HepG2 (cell line): ENCODE measurements at regions not wholly inside any gene's neighbourhood (a gene's known extent, or its start where the extent isn't known, plus 50 kb on each side); places are given as distances from the start of the nearest gene placed in this dataset.

Experiments
- ATAC-seq: fragments of 200-7000 bp; cut with Tn5 transposase; 3 replicates; pipeline ENCODE4 v1.9.1; 2020; ENCODE audit warnings: mild to moderate bottlenecking, moderate library complexity
- BruUV-seq: library from RNA; stranded (reverse); fragments of 400-500 nt; replicated peaks from 2 replicates; lab custom pipeline; 2021; lab: Mats Ljungman, UMichigan
- CTCF ChIA-PET: fragments of 300-600 bp; formaldehyde crosslinking; extraction: SDS; loops from one replicate; lab custom pipeline; 2021; ENCODE audit warnings: low total read pairs, inconsistent platforms, low intra/inter-chr PET ratio; lab: Yijun Ruan, JAX
- POLR2A ChIA-PET: fragments of 350-600 bp; sonication (Branson Sonifier 250); formaldehyde crosslinking; loops from one replicate; lab custom pipeline; 2020; ENCODE audit warnings: antibody characterized with exemption, inconsistent platforms; lab: Yijun Ruan, JAX
- DNase-seq: peaks from one replicate; pipeline ENCODE4 v3.0.0-alpha.2; 2015; ENCODE audit warnings: low spot score
- FAIRE-seq: peaks from 3 replicates; lab custom pipeline; 2011; peaks lifted over from hg19 to GRCh38; lab: Jason Lieb, UNC
- H2AFZ ChIP-seq: one replicate; pipeline ENCODE4 v1.6.1; 2011; ENCODE audit warnings: low read length, inconsistent platforms
- H3K27ac ChIP-seq: fragments of 300-600 bp; 3 replicates; pipeline ENCODE4 v1.8.0; 2011; ENCODE audit warnings: mixed run types, mild to moderate bottlenecking, mixed read lengths, low read length, inconsistent platforms; ENCODE audit not compliant: insufficient read depth; ENCODE audit errors: extremely low read length
- H3K27me3 ChIP-seq, 2 experiments: fragments of 200-600 bp in 1 of 2; 2 replicates in 1 of 2; 3 replicates in 1 of 2; pipeline versions ENCODE4 v1.6.0 to v1.8.0; 2011; ENCODE audit warnings: low read length in 2 of 2, mild to moderate bottlenecking in 2 of 2, moderate library complexity in 2 of 2, inconsistent platforms in 1 of 2; ENCODE audit not compliant: insufficient read depth in 2 of 2, control insufficient read depth in 1 of 2
- H3K36me3 ChIP-seq, 2 experiments: fragments of 200-600 bp in 1 of 2; replicated peaks in 1 of 2; 2 replicates in 1 of 2; 3 replicates in 1 of 2; pipeline versions ENCODE4 v1.5.1 to v1.8.0; 2011; ENCODE audit warnings: low read length in 2 of 2, inconsistent platforms in 1 of 2; ENCODE audit not compliant: insufficient read depth in 2 of 2, control insufficient read depth in 1 of 2
- H3K4me1 ChIP-seq: 2 replicates; pipeline ENCODE4 v1.5.1; 2012; ENCODE audit warnings: low read length, inconsistent platforms; ENCODE audit not compliant: insufficient read depth
- H3K4me2 ChIP-seq: 2 replicates; pipeline ENCODE4 v1.6.0; 2011; ENCODE audit warnings: low read depth, low read length, inconsistent platforms
- H3K4me3 ChIP-seq, 3 experiments: fragments of 200-600 bp in 1 of 3; sonication (generic), shearing (Covaris generic) in 1 of 3; replicated peaks in 1 of 3; 2 replicates each; pipeline ENCODE4 v1.5.1; 2011 to 2016; ENCODE audit warnings: low read length in 3 of 3, inconsistent platforms in 2 of 3, low read depth in 2 of 3, mild to moderate bottlenecking in 2 of 3, control low read depth in 1 of 3, mixed read lengths in 1 of 3; ENCODE audit not compliant: insufficient read depth in 1 of 3
- H3K79me2 ChIP-seq: one replicate; pipeline ENCODE4 v1.6.1; 2011; ENCODE audit warnings: low read length, inconsistent platforms; ENCODE audit not compliant: insufficient read depth
- H3K9ac ChIP-seq: 2 replicates; pipeline ENCODE4 v1.6.0; 2011; ENCODE audit warnings: mild to moderate bottlenecking, low read depth, low read length, inconsistent platforms; ENCODE audit not compliant: insufficient read depth
- H3K9me3 ChIP-seq: 2 replicates; pipeline ENCODE4 v1.5.1; 2012; ENCODE audit warnings: mild to moderate bottlenecking, low read length
- H4K20me1 ChIP-seq: 2 replicates; pipeline ENCODE4 v1.6.0; 2011; ENCODE audit warnings: inconsistent platforms, mild to moderate bottlenecking, low read length, moderate library complexity; ENCODE audit not compliant: insufficient read depth
- CREBL2 ChIP-seq: sonication (generic); formaldehyde crosslinking; IDR thresholded peaks from 2 replicates; pipeline ENCODE4 v1.8.1; 2023; ENCODE audit warnings: missing genetic modification reagents, mild to moderate bottlenecking, borderline replicate concordance
- HMG20A ChIP-seq: IDR thresholded peaks from 2 replicates; pipeline ENCODE4 v1.6.1; 2016; ENCODE audit warnings: borderline replicate concordance
- HNRNPL ChIP-seq: fragments of 200-400 bp; formaldehyde crosslinking; IDR thresholded peaks from 2 replicates; pipeline ENCODE4 v1.6.1; 2017; ENCODE audit warnings: mild to moderate bottlenecking, low read depth, low read length
- KDM1A ChIP-seq: IDR thresholded peaks from 2 replicates; pipeline ENCODE4 v1.6.1; 2016; ENCODE audit warnings: missing compliant biosample characterization
- KLF6 ChIP-seq: IDR thresholded peaks from 2 replicates; pipeline ENCODE4 v1.8.0; 2016; ENCODE audit warnings: missing biosample characterization, missing genetic modification reagents
- PHF20 ChIP-seq: sonication (generic); formaldehyde crosslinking; IDR thresholded peaks from 2 replicates; pipeline ENCODE4 v1.5.0; 2020; ENCODE audit warnings: mild to moderate bottlenecking, missing genetic modification reagents
- POLR2AphosphoS2 ChIP-seq: IDR thresholded peaks from 2 replicates; pipeline ENCODE4 v1.6.1; 2011; ENCODE audit warnings: low read depth, low read length, improper control_type of control experiment
- RAD51 ChIP-seq: fragments of 450-650 bp; IDR thresholded peaks from 2 replicates; pipeline ENCODE4 v1.6.1; 2016; ENCODE audit warnings: borderline replicate concordance
- SNRNP70 ChIP-seq: fragments of 200-400 bp; formaldehyde crosslinking; IDR thresholded peaks from 2 replicates; pipeline ENCODE4 v1.6.1; 2017; ENCODE audit warnings: mild to moderate bottlenecking, low read depth, low read length, moderate library complexity
- SP2 ChIP-seq: sonication (generic); formaldehyde crosslinking; IDR thresholded peaks from 2 replicates; pipeline ENCODE4 v1.5.1; 2020; ENCODE audit warnings: mild to moderate bottlenecking, missing genetic modification reagents
- TBX3 ChIP-seq: fragments of 450-650 bp; IDR thresholded peaks from 2 replicates; pipeline ENCODE4 v1.6.1; 2017; ENCODE audit warnings: antibody characterized with exemption, mild to moderate bottlenecking, inconsistent platforms, borderline replicate concordance
- TEAD3 ChIP-seq: optimal IDR thresholded peaks from 2 replicates; pipeline ENCODE3; 2016; ENCODE audit warnings: borderline replicate concordance
- ZMYM4 ChIP-seq: sonication (generic); formaldehyde crosslinking; IDR thresholded peaks from 2 replicates; pipeline ENCODE4 v1.8.1; 2023; ENCODE audit warnings: mild to moderate bottlenecking, missing genetic modification reagents
- ZNF124 ChIP-seq: sonication (generic); formaldehyde crosslinking; IDR thresholded peaks from 2 replicates; pipeline ENCODE4 v1.4.0; 2020; ENCODE audit warnings: missing genetic modification reagents
- ZNF225 ChIP-seq: sonication (generic); formaldehyde crosslinking; IDR thresholded peaks from 2 replicates; pipeline ENCODE4 v1.4.0; 2020; ENCODE audit warnings: mild to moderate bottlenecking, missing genetic modification reagents
- ZNF546 ChIP-seq: sonication (generic); formaldehyde crosslinking; conservative IDR thresholded peaks from 2 replicates; pipeline ENCODE4 v1.8.1; 2023; ENCODE audit warnings: mild to moderate bottlenecking, missing genetic modification reagents
- ZNF672 ChIP-seq: sonication (generic); formaldehyde crosslinking; IDR thresholded peaks from 2 replicates; pipeline ENCODE4 v1.8.1; 2022; ENCODE audit warnings: missing genetic modification reagents
- ZNF710 ChIP-seq: sonication (generic); formaldehyde crosslinking; IDR thresholded peaks from 2 replicates; pipeline ENCODE4 v1.5.0; 2020; ENCODE audit warnings: mild to moderate bottlenecking, missing genetic modification reagents, borderline replicate concordance
- ZNF747 ChIP-seq: sonication (generic); formaldehyde crosslinking; IDR thresholded peaks from 2 replicates; pipeline ENCODE4 v1.8.1; 2023; ENCODE audit warnings: missing genetic modification reagents, mild to moderate bottlenecking, borderline replicate concordance
- ZNF761 ChIP-seq: sonication (generic); formaldehyde crosslinking; conservative IDR thresholded peaks from 2 replicates; pipeline ENCODE4 v1.4.0; 2020; ENCODE audit warnings: mild to moderate bottlenecking, missing genetic modification reagents
- ZNF784 ChIP-seq: sonication (generic); formaldehyde crosslinking; IDR thresholded peaks from 2 replicates; pipeline ENCODE4 v1.5.1; 2020; ENCODE audit warnings: missing genetic modification reagents, mild to moderate bottlenecking, borderline replicate concordance
- WGBS: methylation state at CpG from one replicate; pipeline ENCODE4 v1.1.6; 2017; ENCODE audit warnings: low lambda C conversion rate; 5-methylcytosine and 5-hydroxymethylcytosine counted together
- in situ Hi-C: cut with HindIII; loops from 2 replicates; pipeline ENCODE4 v1.10.0; 2017; ENCODE audit warnings: low pct_unique_long_range_greater_than_20kb; ENCODE audit not compliant: extremely low pct_ligation_motif_present
- intact Hi-C: fragments of 100-400 bp; cut with micrococcal nuclease; formaldehyde crosslinking; loops from one replicate; pipeline ENCODE4 v1.10.0; 2022; ENCODE audit not compliant: unreplicated experiment

GRCh38 chr3:184635126-184635525 lies 73.5 kb downstream of the EPHB3 start (continued):
- TF ChIP-seq SP2 (CRISPR knock-in tag) (no peak), ZNF761 (no peak), HNRNPL (no peak), HMG20A (CRISPR knock-in tag) (no peak), ZNF710 (CRISPR knock-in tag) (no peak), KDM1A (CRISPR knock-in tag) (no peak), KLF6 (CRISPR knock-in tag) (no peak), ZMYM4 (CRISPR knock-in tag) (no peak), ZNF546 (no peak), SNRNP70 (no peak)

- Histone ChIP-seq H3K4me3 (no peak overlapping the region), H3K27ac (no peak overlapping the region), H3K9me3 (no peaks in the 10 kb centered on the region), H3K79me2 (no peaks in the 10 kb centered on the region), H3K36me3 (no peaks in the 10 kb centered on the region), H4K20me1 (no peaks in the 10 kb centered on the region), H3K4me1 (no peaks in the 10 kb centered on the region), H2AFZ (no peak overlapping the region), H3K9ac (no peak overlapping the region), H3K4me2 (no peak overlapping the region), H3K27me3 (peaks cover 11 to 88% of the 10 kb centered on the region in 2 experiments)
- intact Hi-C loops (no loop called here), in situ Hi-C loops (no loop called here)
- WGBS = 39% methylated on average over 4 of the region's 5 CpGs
- FAIRE-seq (no peak), ATAC-seq (no peak), DNase-seq (no peak)
- CTCF ChIA-PET = no interaction called here
- POLR2A ChIA-PET = no interaction called here
- BruUV-seq = no TSS peak
- TF ChIP-seq ZNF747 (no peak), ZNF225 (no peak), ZNF784 (CRISPR knock-in tag) (no peak), PHF20 (CRISPR knock-in tag) (no peak), ZNF124 (no peak), CREBL2 (CRISPR knock-in tag) (no peak), ZNF672 (CRISPR knock-in tag) (no peak), TBX3 (no peak), RAD51 (no peak), POLR2AphosphoS2 (no peak), TEAD3 (CRISPR knock-in tag) (no peak)
Observed at GRCh38 chr3:184633237-184633579, 71.6 kb downstream of the EPHB3 start.
